ENCODE measurements at regions not wholly inside any gene's neighbourhood (a gene's known extent, or its start where the extent isn't known, plus 50 kb on each side); places are given as distances from the start of the nearest gene placed in this dataset.

DNA sequence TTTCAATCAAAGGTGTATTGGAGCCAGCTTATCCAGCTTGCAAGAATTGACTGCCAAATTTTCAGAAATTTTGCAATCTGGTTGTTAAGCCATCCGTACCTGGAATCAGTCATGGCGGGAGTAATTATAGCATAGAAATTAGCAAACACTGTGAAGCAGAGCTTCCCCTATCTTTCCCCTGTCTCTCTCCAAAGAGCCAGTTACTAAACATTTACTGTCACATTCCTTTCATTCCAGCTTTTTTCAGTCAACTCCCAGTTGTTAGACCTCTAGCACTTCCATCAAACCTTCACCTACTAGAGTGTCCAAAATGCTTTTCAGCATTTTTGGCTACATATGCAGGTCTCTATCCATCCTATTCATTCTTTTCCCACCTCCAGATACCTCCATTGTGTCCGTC is 137.4 kb downstream of the MC4R start:
- TF ChIP-seq, protein P1, sequence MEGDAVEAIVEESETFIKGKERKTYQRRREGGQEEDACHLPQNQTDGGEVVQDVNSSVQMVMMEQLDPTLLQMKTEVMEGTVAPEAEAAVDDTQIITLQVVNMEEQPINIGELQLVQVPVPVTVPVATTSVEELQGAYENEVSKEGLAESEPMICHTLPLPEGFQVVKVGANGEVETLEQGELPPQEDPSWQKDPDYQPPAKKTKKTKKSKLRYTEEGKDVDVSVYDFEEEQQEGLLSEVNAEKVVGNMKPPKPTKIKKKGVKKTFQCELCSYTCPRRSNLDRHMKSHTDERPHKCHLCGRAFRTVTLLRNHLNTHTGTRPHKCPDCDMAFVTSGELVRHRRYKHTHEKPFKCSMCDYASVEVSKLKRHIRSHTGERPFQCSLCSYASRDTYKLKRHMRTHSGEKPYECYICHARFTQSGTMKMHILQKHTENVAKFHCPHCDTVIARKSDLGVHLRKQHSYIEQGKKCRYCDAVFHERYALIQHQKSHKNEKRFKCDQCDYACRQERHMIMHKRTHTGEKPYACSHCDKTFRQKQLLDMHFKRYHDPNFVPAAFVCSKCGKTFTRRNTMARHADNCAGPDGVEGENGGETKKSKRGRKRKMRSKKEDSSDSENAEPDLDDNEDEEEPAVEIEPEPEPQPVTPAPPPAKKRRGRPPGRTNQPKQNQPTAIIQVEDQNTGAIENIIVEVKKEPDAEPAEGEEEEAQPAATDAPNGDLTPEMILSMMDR (IDR thresholded peaks at IDR 0.05): no peak
- TF ChIP-seq EP300 (IDR thresholded peaks at IDR 0.05) (no peak), POLR2A (IDR thresholded peaks at IDR 0.05) (no peak)
- no peaks in the 10 kb centered on the region for H3K4me1 ChIP-seq
- no peak overlapping the region for H3K27ac ChIP-seq
- no peaks in the 10 kb centered on the region for H3K36me3 ChIP-seq
- 84 to 85% methylated on average over 3 of the region's 3 CpGs for WGBS, 2 donors
- DNase-seq (ENCODE audit: low spot score in 2 of 2): no peak
- no peaks in the 10 kb centered on the region for H3K27me3 ChIP-seq
- H3K4me3 ChIP-seq: no peak overlapping the region
- H3K9me3 ChIP-seq: no peaks in the 10 kb centered on the region

DNA sequence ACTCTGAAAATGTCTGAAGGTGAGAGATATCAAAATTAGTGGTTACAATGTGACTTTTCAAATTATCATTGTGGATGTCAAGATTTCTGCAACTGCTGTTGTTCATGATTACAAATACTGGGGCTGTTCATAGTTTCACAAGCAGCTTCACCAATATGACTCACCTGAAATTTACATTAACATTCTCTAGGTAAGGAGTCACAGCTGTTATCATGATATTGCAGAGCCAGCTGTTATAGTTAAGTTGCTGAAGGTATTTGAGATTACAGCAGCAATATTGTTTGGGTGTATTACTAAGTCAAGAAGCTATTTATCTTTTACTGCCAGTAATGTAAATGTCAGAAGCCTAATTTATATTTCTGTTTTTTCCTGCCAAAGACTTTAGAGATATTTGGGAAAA is 140.0 kb downstream of the MC4R start:
- DNase-seq (ENCODE audit: low spot score in 2 of 2): no peak
- Histone ChIP-seq H3K27ac (no peak overlapping the region), H3K4me3 (no peak overlapping the region), H3K27me3 (no peaks in the 10 kb centered on the region), H3K4me1 (no peaks in the 10 kb centered on the region), H3K36me3 (no peaks in the 10 kb centered on the region), H3K9me3 (no peaks in the 10 kb centered on the region)
- TF ChIP-seq, protein P1 (IDR thresholded peaks at IDR 0.05): no peak
- no peak for TF ChIP-seq EP300 (IDR thresholded peaks at IDR 0.05)
- no peak for TF ChIP-seq POLR2A (IDR thresholded peaks at IDR 0.05)

DNA sequence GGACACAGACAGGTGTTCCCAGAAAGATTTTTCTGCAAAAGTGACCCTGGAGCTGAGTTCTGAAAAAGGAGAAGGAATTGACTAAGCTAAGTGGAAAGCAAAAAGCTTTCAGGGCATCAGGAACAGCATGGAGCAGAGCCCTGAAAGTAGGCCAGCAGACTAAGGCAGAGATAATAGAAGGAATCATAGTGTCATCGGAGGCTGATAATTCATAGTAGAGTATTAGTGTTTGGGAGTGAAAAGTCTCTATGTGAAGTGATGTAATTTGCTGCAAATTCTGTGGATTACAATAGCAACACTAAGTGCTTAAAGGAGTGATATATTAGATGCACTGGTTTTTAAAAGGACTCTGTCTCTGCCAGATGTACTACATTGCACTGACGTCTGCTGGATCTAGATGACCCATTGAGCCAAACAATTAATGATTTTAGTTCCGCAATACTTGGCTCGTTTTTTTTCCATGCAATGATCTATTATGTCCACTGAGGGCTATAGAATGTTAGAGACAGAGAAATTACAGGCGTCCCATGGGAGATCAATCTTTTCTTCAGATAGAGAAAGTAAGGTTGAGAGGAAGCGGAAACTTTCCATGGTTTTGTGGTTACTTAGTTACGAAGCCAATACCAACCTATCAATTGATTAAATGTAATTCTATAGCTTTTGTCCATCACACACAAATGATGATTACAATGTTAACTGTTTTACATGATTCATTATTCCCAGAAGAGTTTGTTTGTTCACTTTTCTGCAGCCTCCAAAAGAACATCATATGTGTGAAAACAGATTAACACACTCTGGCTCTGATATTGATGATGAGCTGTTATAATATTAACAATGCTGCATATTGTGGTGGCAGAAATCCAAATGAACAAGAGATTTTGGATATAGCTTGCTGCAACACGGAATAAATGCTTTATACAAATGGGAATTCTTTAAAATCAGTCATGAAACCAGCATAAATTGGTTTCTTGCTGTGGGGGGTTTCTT is 143.7 kb downstream of the MC4R start:
- no peaks in the 10 kb centered on the region for H3K36me3 ChIP-seq
- H3K4me1 ChIP-seq: no peaks in the 10 kb centered on the region
- H3K4me3 ChIP-seq: no peak overlapping the region
- no peak overlapping the region for H3K27ac ChIP-seq
- no peak for DNase-seq (ENCODE audit: low spot score in 2 of 2)
- TF ChIP-seq, protein P1 (IDR thresholded peaks at IDR 0.05): no peak
- TF ChIP-seq POLR2A (IDR thresholded peaks at IDR 0.05): no peak
- TF ChIP-seq EP300 (IDR thresholded peaks at IDR 0.05): no peak
- H3K9me3 ChIP-seq: peaks cover 0 to 3% (median 0%) of the 10 kb centered on the region in 4 donors
- H3K27me3 ChIP-seq: no peaks in the 10 kb centered on the region
- WGBS, 2 donors: 51 to 54% methylated on average over 8 of the region's 8 CpGs

DNA sequence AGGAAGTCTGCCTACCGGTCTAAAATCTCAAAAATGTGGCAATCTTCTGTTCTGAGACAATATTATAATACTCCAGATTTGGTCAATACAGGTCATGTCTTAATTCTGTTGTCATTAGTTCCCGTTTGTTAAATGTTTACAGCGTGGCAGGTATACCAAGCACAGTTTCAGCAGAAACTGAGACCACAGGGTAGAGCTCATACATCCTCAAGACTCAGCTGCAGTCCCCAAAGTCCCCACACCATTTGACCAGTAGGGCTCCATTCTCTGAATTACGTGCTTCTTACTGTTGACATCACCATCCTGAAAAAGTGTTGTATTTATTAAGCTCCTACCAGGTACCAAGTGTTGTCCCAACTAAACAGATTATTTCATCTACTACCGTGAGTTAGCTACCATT is 157.1 kb downstream of the MC4R start:
- H3K27ac ChIP-seq: no peak overlapping the region
- 69 to 87% methylated on average over 5 of the region's 5 CpGs for WGBS, 2 donors
- no peaks in the 10 kb centered on the region for H3K4me1 ChIP-seq
- DNase-seq (ENCODE audit: low spot score in 2 of 2): no peak
- TF ChIP-seq, protein P1 (IDR thresholded peaks at IDR 0.05): no peak
- no peaks in the 10 kb centered on the region for H3K27me3 ChIP-seq
- no peak overlapping the region for H3K4me3 ChIP-seq
- no peaks in the 10 kb centered on the region for H3K36me3 ChIP-seq
- no peaks in the 10 kb centered on the region for H3K9me3 ChIP-seq

DNA sequence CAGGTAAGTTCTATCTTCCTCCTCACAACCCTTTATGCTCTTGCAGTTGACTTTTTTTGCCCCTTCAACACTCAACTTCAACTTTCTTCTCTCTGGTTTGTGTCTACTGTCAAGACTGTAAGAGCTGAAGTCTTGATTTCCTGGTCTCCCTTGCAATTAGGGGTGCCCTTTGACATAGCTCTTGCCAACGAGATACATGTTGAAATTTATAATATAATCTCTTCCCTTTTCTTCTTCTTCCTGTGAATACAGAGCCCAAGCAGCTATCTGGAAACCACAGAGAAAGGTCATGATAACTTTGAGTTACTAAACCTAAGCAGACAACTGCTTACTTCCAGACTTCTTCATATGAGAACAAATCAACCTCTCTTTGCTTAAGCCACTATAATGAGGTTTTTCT is 163.5 kb downstream of the MC4R start:
- WGBS, 2 donors: 34 to 46% methylated on average over 1 of the region's 1 CpG
- H3K36me3 ChIP-seq: no peaks in the 10 kb centered on the region
- no peaks in the 10 kb centered on the region for H3K27me3 ChIP-seq
- no peaks in the 10 kb centered on the region for H3K9me3 ChIP-seq
- no peaks in the 10 kb centered on the region for H3K4me1 ChIP-seq
- no peak for DNase-seq (ENCODE audit: low spot score in 2 of 2)
- no peak overlapping the region for H3K27ac ChIP-seq
- TF ChIP-seq, protein P1 (IDR thresholded peaks at IDR 0.05): no peak
- no peak for TF ChIP-seq EP300 (IDR thresholded peaks at IDR 0.05)
- TF ChIP-seq POLR2A (IDR thresholded peaks at IDR 0.05): no peak
- H3K4me3 ChIP-seq: no peak overlapping the region

All from tibial nerve (tissue), 4 donors.